H9 (cell line): ENCODE measurements at regions not wholly inside any gene's neighbourhood (a gene's known extent, or its start where the extent isn't known, plus 50 kb on each side); places are given as distances from the start of the nearest gene placed in this dataset.

Source experiments
- DNase-seq: peaks from one replicate; pipeline ENCODE4 v3.0.0-alpha.2; 2017
- H2AFZ ChIP-seq: one replicate; pipeline ENCODE4 v1.6.1; 2013; ENCODE audit warnings: mild to moderate bottlenecking, low read length, control low read depth, moderate library complexity
- H2AK5ac ChIP-seq: 2 replicates; pipeline ENCODE4 v1.6.1; 2013; ENCODE audit warnings: low read length, control low read depth, mixed read lengths; ENCODE audit not compliant: insufficient read length
- H2BK120ac ChIP-seq: one replicate; pipeline ENCODE4 v1.6.1; 2013; ENCODE audit warnings: low read depth, mild to moderate bottlenecking, low read length, control low read depth, inconsistent platforms; ENCODE audit not compliant: poor library complexity, severe bottlenecking
- H2BK12ac ChIP-seq: 2 replicates; pipeline ENCODE4 v1.6.1; 2013; ENCODE audit warnings: low read length, control low read depth, mixed read lengths, low read depth; ENCODE audit not compliant: insufficient read length
- H2BK15ac ChIP-seq: 2 replicates; pipeline ENCODE4 v1.6.1; 2013; ENCODE audit warnings: low read depth, low read length, control low read depth
- H2BK20ac ChIP-seq: one replicate; pipeline ENCODE4 v1.6.1; 2013; ENCODE audit warnings: low read depth, mild to moderate bottlenecking, low read length, control low read depth, inconsistent platforms; ENCODE audit not compliant: poor library complexity, severe bottlenecking
- H2BK5ac ChIP-seq: 2 replicates; pipeline ENCODE4 v1.6.1; 2013; ENCODE audit warnings: low read length, control low read depth, mixed read lengths; ENCODE audit not compliant: insufficient read length
- H3K14ac ChIP-seq: 2 replicates; pipeline ENCODE4 v1.6.1; 2013; ENCODE audit warnings: low read length, control low read depth; ENCODE audit not compliant: insufficient read depth
- H3K18ac ChIP-seq: 2 replicates; pipeline ENCODE4 v1.6.1; 2013; ENCODE audit warnings: low read depth, mild to moderate bottlenecking, mixed read lengths, low read length, control low read depth; ENCODE audit not compliant: insufficient read length
- H3K23ac ChIP-seq: 2 replicates; pipeline ENCODE4 v1.6.1; 2013; ENCODE audit warnings: low read length, control low read depth, mixed read lengths, low read depth; ENCODE audit not compliant: insufficient read length
- H3K23me2 ChIP-seq: 2 replicates; pipeline ENCODE4 v1.6.1; 2013; ENCODE audit warnings: low read depth, mild to moderate bottlenecking, mixed read lengths, low read length, control low read depth; ENCODE audit not compliant: insufficient read length, poor library complexity, severe bottlenecking
- H3K27ac ChIP-seq: 2 replicates; pipeline ENCODE4 v1.5.1; 2013; ENCODE audit warnings: low read length, control low read depth, mixed read lengths, low read depth; ENCODE audit not compliant: insufficient read length
- H3K27me3 ChIP-seq: 2 replicates; pipeline ENCODE4 v1.6.1; 2013; ENCODE audit warnings: low read length, control low read depth, inconsistent platforms; ENCODE audit not compliant: insufficient read depth
- H3K4ac ChIP-seq: 2 replicates; pipeline ENCODE4 v1.6.1; 2013; ENCODE audit warnings: low read depth, mild to moderate bottlenecking, control low read depth, inconsistent platforms, low read length, moderate library complexity
- H3K4me1 ChIP-seq: 2 replicates; pipeline ENCODE4 v1.6.1; 2013; ENCODE audit warnings: low read length, control low read depth, inconsistent platforms; ENCODE audit not compliant: insufficient read depth
- H3K4me2 ChIP-seq: 2 replicates; pipeline ENCODE4 v1.6.1; 2013; ENCODE audit warnings: low read length, control low read depth, mixed read lengths; ENCODE audit not compliant: insufficient read length, insufficient read depth
- H3K56ac ChIP-seq: 2 replicates; pipeline ENCODE4 v1.6.1; 2013; ENCODE audit warnings: low read depth, mild to moderate bottlenecking, mixed read lengths, low read length, control low read depth; ENCODE audit not compliant: insufficient read length
- H3K79me1 ChIP-seq: 2 replicates; pipeline ENCODE4 v1.6.1; 2013; ENCODE audit warnings: low read depth, mild to moderate bottlenecking, moderate library complexity, low read length, control low read depth, inconsistent platforms; ENCODE audit not compliant: insufficient read depth, poor library complexity, severe bottlenecking
- H3K79me2 ChIP-seq: 2 replicates; pipeline ENCODE4 v1.6.1; 2013; ENCODE audit warnings: low read length, control low read depth, inconsistent platforms; ENCODE audit not compliant: insufficient read depth
- H3K9ac ChIP-seq: 2 replicates; pipeline ENCODE4 v1.6.1; 2013; ENCODE audit warnings: low read length, control low read depth, mixed read lengths; ENCODE audit not compliant: insufficient read length; ENCODE audit errors: extremely low read depth
- H3K9me3 ChIP-seq: one replicate; pipeline ENCODE4 v1.6.1; 2013; ENCODE audit warnings: low read depth, low read length, inconsistent platforms; ENCODE audit not compliant: control insufficient read depth
- H3T11ph ChIP-seq: one replicate; pipeline ENCODE4 v1.6.1; 2013; ENCODE audit warnings: mild to moderate bottlenecking, low read length, control low read depth, inconsistent platforms
- H4K20me1 ChIP-seq: one replicate; pipeline ENCODE4 v1.6.1; 2013; ENCODE audit not compliant: control insufficient read depth, insufficient read length, insufficient read depth
- H4K5ac ChIP-seq: 2 replicates; pipeline ENCODE4 v1.6.1; 2013; ENCODE audit warnings: low read depth, mild to moderate bottlenecking, mixed read lengths, low read length, control low read depth; ENCODE audit not compliant: insufficient read length
- H4K8ac ChIP-seq: replicated peaks from 2 replicates; pipeline ENCODE4 v1.6.1; 2013; ENCODE audit warnings: low read length, control low read depth, mixed read lengths, low read depth; ENCODE audit not compliant: insufficient read length
- H4K91ac ChIP-seq: 2 replicates; pipeline ENCODE4 v1.6.1; 2013; ENCODE audit warnings: low read depth, mild to moderate bottlenecking, moderate library complexity, mixed read lengths, low read length, control low read depth; ENCODE audit not compliant: insufficient read length
- H3K27ac Mint-ChIP-seq, 3 experiments: 2 replicates in 2 of 3; 3 replicates in 1 of 3; pipeline ENCODE4 v1.8.0; 2020 to 2021; ENCODE audit warnings: mixed read lengths in 3 of 3, mild to moderate bottlenecking in 1 of 3, moderate library complexity in 1 of 3
- H3K27me3 Mint-ChIP-seq: 2 replicates; pipeline ENCODE4 v1.8.0; 2021; ENCODE audit warnings: low read depth, mild to moderate bottlenecking, moderate library complexity, mixed read lengths
- H3K36me3 Mint-ChIP-seq, 3 experiments: 2 replicates in 2 of 3; 3 replicates in 1 of 3; pipeline ENCODE4 v1.8.0; 2020 to 2021; ENCODE audit warnings: low read depth in 3 of 3, mixed read lengths in 3 of 3; ENCODE audit not compliant: insufficient read depth in 1 of 3
- H3K4me1 Mint-ChIP-seq, 2 experiments: 2 replicates each; pipeline ENCODE4 v1.8.0; 2020; ENCODE audit warnings: mixed read lengths in 2 of 2
- H3K4me3 Mint-ChIP-seq, 2 experiments: 2 replicates in 1 of 2; 3 replicates in 1 of 2; pipeline ENCODE4 v1.8.0; 2020 to 2021; ENCODE audit warnings: mild to moderate bottlenecking in 2 of 2, mixed read lengths in 2 of 2, moderate library complexity in 1 of 2
- H3K9me3 Mint-ChIP-seq, 2 experiments: 2 replicates in 1 of 2; 3 replicates in 1 of 2; pipeline ENCODE4 v1.8.0; 2020; ENCODE audit warnings: mild to moderate bottlenecking in 2 of 2, mixed read lengths in 2 of 2, moderate library complexity in 1 of 2
- WGBS: extraction: QIAGEN DNeasy Blood & Tissue Kit; methylation state at CpG from one replicate; pipeline ENCODE4 v1.1.7; 2013; ENCODE audit warnings: missing lambda C conversion rate, low lambda C conversion rate, mixed read lengths; ENCODE audit not compliant: insufficient read length; ENCODE audit errors: extremely low coverage; 5-methylcytosine and 5-hydroxymethylcytosine counted together
- TF ChIP-seq, protein P1 (sequence below): fragments of 200-600 bp; sonication (generic); conservative IDR thresholded peaks from 3 replicates; pipeline ENCODE4 v1.8.0; 2021; ENCODE audit warnings: antibody characterized with exemption, mild to moderate bottlenecking

DNA sequence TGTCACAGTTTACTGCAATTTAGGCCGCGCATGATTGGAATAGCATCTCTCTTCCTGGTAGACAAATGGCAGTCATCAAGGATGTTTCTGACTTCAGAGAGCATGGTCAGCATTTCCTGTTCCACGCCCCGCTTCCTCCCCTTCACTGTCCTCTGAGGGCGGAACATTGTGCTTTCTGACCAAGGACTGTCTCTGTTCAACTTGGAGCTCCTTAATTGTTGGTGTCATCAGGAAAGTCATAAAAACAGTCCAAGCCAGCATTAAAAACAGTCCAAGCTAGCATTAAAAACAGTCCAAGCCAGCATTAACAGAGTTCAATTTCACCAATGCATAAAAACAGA is 301.3 kb upstream of the IRX4 start:
- no peak overlapping the region for H3K4me2 ChIP-seq
- Mint-ChIP-seq H3K9me3 (no peaks in the 10 kb centered on the region), H3K4me1 (no peaks in the 10 kb centered on the region), H3K27ac (no peak overlapping the region), H3K36me3 (no peaks in the 10 kb centered on the region), H3K27me3 (no peaks in the 10 kb centered on the region; the same call in 1 of the 2 replicates), H3K4me3 (no peak overlapping the region)
- H2BK20ac ChIP-seq, result no peak overlapping the region
- H4K5ac ChIP-seq, result no peak overlapping the region
- no peak overlapping the region for H3T11ph ChIP-seq
- H2AFZ ChIP-seq, result no peak overlapping the region
- H2BK120ac ChIP-seq, result no peak overlapping the region
- H2BK5ac ChIP-seq, result no peak overlapping the region
- H3K79me2 ChIP-seq, result no peaks in the 10 kb centered on the region
- no peak overlapping the region for H2BK15ac ChIP-seq
- no peak overlapping the region for H3K56ac ChIP-seq
- H3K14ac ChIP-seq, result no peak overlapping the region
- H3K27ac ChIP-seq, result no peak overlapping the region
- H3K4me1 ChIP-seq, result no peaks in the 10 kb centered on the region
- no peak overlapping the region for H3K4ac ChIP-seq
- H3K79me1 ChIP-seq, result no peaks in the 10 kb centered on the region
- no peaks in the 10 kb centered on the region for H3K23me2 ChIP-seq
- H3K23ac ChIP-seq, result no peak overlapping the region
- WGBS, result no CpG with 5 or more reads among the region's 5 CpGs
- no peak overlapping the region for H4K91ac ChIP-seq
- no peak overlapping the region for H3K18ac ChIP-seq
- H3K27me3 ChIP-seq, result no peaks in the 10 kb centered on the region
- H4K20me1 ChIP-seq, result no peaks in the 10 kb centered on the region
- no peak overlapping the region for H4K8ac ChIP-seq
- TF ChIP-seq, protein P1, sequence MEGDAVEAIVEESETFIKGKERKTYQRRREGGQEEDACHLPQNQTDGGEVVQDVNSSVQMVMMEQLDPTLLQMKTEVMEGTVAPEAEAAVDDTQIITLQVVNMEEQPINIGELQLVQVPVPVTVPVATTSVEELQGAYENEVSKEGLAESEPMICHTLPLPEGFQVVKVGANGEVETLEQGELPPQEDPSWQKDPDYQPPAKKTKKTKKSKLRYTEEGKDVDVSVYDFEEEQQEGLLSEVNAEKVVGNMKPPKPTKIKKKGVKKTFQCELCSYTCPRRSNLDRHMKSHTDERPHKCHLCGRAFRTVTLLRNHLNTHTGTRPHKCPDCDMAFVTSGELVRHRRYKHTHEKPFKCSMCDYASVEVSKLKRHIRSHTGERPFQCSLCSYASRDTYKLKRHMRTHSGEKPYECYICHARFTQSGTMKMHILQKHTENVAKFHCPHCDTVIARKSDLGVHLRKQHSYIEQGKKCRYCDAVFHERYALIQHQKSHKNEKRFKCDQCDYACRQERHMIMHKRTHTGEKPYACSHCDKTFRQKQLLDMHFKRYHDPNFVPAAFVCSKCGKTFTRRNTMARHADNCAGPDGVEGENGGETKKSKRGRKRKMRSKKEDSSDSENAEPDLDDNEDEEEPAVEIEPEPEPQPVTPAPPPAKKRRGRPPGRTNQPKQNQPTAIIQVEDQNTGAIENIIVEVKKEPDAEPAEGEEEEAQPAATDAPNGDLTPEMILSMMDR, result no peak
- no peak overlapping the region for H3K9ac ChIP-seq
- H2AK5ac ChIP-seq, result no peak overlapping the region
- H3K9me3 ChIP-seq, result no peaks in the 10 kb centered on the region
- no peak overlapping the region for H2BK12ac ChIP-seq
- DNase-seq, result no peak
